Mammary epithelial cell (primary cell): ENCODE measurements at regions not wholly inside any gene's neighbourhood (a gene's known extent, or its start where the extent isn't known, plus 50 kb on each side); places are given as distances from the start of the nearest gene placed in this dataset.

Experiments
- CTCF ChIP-seq, 2 donors: IDR thresholded peaks in 1 of 2; conservative IDR thresholded peaks in 1 of 2; 2 replicates each; pipeline ENCODE4 v1.5.1; 2011 to 2012; ENCODE audit warnings: inconsistent platforms in 2 of 2, low read length in 2 of 2, mild to moderate bottlenecking in 2 of 2, control low read depth in 1 of 2, low read depth in 1 of 2; ENCODE audit not compliant: insufficient read depth in 1 of 2; ENCODE audit errors: extremely low read depth in 1 of 2
- EZH2 ChIP-seq: IDR thresholded peaks from 2 replicates; pipeline ENCODE4 v1.6.1; 2012; ENCODE audit warnings: low read length, inconsistent platforms, borderline replicate concordance

- TF ChIP-seq CTCF (conservative IDR thresholded peaks at IDR 0.05 in 1 of 2, IDR thresholded peaks at IDR 0.05 in 1 of 2; ENCODE audit: extremely low read depth in 1 of 2, insufficient read depth in 1 of 2, low read depth in 1 of 2, low read length in 2 of 2) (no peak), EZH2 (no peak)
Measured at GRCh38 chr13:50575138-50575537, 268.4 kb downstream of the DLEU7 start.
